GM18517 (cell line): ENCODE measurements at regions not wholly inside any gene's neighbourhood (a gene's known extent, or its start where the extent isn't known, plus 50 kb on each side); places are given as distances from the start of the nearest gene placed in this dataset.

Source experiments
- ATAC-seq: cut with Tn5 transposase; IDR thresholded peaks from one replicate; pipeline ENCODE4 v1.9.1; 2021; ENCODE audit warnings: mild to moderate bottlenecking, moderate library complexity; ENCODE audit not compliant: unreplicated experiment

DNA sequence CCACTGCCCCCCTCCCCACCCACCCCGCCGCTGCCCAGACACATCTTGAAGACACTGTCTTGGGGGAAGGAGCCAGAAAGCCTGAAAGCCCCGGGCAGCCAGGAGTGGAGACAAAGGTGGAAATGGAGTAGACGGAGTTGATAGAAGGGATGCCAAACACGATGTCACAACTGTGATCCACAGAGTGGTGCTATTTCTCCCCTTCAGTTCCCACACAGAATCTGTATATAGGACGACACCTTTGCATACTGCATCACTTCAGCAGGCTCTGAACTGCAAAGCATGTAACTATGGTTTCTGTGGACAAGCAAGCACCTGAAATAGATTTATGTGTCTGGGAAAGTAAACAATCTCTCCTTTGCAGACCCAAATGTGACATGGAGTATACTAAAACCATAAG, 56.4 kb upstream of the F13A1 start:
- ATAC-seq = no peak

- no peak for ATAC-seq
These were observed 57.2 kb upstream of the F13A1 start for GRCh38 chr6:6377621-6378020.

- no peak for ATAC-seq
These were observed 59.1 kb upstream of the F13A1 start for GRCh38 chr6:6379573-6379972.

- ATAC-seq = no peak
These were observed 64.1 kb upstream of the F13A1 start for GRCh38 chr6:6384520-6384919.

DNA sequence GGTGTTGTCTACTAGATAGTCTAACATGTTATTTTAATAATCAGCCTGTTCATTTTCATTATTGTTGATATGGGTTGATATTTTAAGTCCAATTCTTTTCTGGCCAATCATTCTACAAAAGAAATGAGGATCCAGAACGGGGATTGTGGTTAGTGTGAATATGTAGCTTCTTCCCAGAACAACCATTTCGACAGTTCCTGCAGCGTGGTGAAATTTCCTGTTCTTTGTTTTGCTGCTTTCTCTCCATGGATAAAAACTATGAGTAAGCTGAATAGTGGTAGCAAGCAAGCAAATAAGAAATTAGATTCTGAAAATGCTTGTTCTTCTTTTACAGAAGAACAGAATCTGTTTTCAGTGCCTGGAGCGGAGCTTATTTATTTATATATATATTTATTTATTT, 65.5 kb upstream of the F13A1 start:
- ATAC-seq = no peak

DNA sequence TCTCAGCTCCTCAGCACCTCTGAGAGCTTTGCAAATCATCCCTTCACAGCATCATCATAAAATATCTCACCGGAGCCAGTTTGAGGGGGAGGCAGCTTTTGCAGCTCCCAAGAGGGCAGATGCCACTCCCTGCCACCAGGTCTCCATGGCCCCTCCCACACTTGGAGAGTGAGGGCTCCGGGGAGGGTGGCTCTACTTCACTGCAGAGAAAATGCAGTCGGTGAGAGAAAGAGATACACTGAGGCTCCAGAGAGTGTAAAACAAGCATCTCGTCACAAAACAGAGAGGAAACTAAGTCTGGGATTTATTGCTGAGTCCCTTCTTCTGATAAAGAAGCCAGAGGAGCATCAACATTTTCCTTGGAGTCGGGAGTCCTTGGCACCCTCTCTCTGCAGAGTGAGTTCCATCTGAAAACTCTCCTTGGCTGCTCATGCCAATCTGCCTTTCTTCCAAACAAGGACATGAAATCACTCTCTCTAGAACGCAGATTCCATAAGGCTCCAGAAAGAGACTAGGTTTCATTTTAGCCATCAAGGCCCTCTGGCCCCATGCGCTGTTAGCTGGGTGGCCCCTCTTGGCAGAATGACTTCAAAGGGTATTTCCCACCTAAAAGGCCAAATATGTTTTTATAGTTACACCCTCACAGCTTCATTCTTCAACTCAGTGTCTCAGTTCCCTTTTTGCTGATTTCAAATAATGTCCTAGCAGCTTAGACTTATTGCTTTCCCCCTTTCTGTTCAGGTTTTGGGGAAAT, 70.6 kb upstream of the F13A1 start:
- peak; percentile 59 for ATAC-seq

GRCh38 chr6:6392214-6393068, 72.0 kb upstream of the F13A1 start:
- ATAC-seq = peak; percentile 71

DNA sequence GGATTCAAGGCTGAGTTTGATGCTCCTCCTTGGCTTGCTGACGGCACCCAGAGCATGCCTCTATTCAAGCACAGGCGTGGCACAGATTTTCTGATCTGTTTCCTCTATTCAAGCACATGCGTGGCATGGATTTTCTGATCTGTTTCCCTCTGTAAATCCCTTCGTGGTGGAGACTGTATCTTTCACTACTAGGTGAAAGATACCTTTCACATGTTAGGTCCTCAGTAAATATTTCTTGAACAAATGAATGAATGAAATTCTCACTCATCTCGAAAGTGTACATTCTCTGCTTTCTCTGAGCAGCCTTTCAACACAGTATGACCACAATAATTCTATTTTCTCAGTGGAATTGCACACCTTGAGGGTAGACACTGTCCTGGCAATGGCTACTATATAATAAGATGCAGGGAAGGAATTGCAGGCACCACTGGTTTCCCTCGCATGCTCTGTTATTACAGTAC, 72.6 kb upstream of the F13A1 start:
- peak; percentile 31 for ATAC-seq

DNA sequence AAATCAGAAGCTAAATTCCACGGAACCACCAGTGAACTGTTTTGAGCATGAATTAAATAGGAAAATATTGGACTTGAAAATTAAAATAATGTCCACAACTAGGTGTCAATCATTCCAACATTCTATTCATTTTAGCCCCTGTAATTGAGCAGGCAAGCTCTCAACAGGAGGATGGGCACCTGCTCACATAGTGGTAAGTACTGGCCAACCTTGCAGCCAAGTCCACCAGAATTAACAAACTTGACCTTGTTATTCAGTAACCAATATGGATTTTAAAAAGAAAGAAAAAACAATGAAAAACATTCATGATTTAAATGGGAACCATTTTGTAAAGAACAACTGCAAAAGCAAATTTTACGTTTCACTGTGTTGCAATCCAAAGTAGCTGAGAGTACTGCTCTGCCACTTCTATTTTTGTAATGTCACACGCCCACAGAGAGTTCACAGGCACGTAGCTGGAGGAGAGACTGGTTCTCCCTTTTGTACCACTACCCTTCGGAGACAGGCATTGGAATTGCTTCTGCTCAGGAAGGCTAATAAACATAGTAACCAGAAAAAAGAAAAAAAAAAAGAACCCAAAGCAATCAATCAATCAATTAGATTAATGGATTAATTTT, 75.2 kb upstream of the F13A1 start:
- no peak for ATAC-seq

GRCh38 chr6:6397842-6398241, 77.4 kb upstream of the F13A1 start:
- ATAC-seq = no peak

- ATAC-seq = no peak
These were observed 79.1 kb upstream of the F13A1 start for GRCh38 chr6:6399568-6399967.

- no peak for ATAC-seq
These were observed 80.9 kb upstream of the F13A1 start for GRCh38 chr6:6401401-6401800.

- ATAC-seq = no peak
These were observed 81.5 kb upstream of the F13A1 start for GRCh38 chr6:6402006-6402405.

DNA sequence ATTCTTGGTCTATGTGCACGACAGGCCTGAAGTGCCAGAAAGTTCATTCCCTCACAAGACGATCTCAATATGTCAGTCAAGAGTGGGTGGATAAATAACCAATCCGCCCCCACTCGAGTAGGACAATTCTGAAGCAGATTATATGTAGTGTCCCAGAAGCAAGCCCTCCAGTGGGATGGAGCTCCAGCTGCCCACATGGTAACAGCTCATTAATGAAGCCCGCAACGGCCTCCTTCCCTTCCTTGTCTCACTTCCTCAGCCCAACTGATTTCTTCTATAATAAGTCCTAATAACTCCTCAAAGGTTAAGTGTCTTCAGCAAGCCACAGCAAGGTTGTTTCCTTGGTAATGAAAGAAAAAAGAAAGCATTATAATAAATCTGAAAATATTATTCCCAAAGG, 82.1 kb upstream of the F13A1 start:
- no peak for ATAC-seq

DNA sequence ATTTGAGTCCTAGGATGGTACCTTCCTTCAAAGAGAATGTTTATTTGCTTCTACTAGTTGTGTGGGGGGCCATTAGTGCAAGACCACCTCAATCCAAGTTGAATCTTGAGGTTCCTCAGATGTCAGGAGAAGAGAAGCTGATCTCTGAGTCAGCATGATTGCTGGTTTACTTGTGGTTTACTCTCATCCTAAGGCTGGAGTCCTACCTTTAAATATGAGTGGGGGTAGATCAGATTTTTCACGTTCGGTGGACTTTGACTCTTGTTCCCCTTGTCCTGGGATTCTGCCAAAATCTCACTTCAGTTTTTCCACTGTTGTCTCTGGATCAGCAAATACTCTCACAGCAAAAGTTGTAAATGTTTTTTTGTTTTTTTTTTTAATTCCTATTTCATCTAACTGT, 84.6 kb upstream of the F13A1 start:
- ATAC-seq = no peak

GRCh38 chr6:6405997-6406714, 85.7 kb upstream of the F13A1 start:
- ATAC-seq = no peak

GRCh38 chr6:6406715-6407070, 86.2 kb upstream of the F13A1 start:
- ATAC-seq = no peak

GRCh38 chr6:6407071-6407741, 86.7 kb upstream of the F13A1 start:
- peak; percentile 96 for ATAC-seq

- no peak for ATAC-seq
These were observed 89.1 kb upstream of the F13A1 start for GRCh38 chr6:6409397-6410030.

- no peak for ATAC-seq
These were observed 90.7 kb upstream of the F13A1 start for GRCh38 chr6:6411115-6411514.
